ENCODE measurements at regions not wholly inside any gene's neighbourhood (a gene's known extent, or its start where the extent isn't known, plus 50 kb on each side); places are given as distances from the start of the nearest gene placed in this dataset.

DNA sequence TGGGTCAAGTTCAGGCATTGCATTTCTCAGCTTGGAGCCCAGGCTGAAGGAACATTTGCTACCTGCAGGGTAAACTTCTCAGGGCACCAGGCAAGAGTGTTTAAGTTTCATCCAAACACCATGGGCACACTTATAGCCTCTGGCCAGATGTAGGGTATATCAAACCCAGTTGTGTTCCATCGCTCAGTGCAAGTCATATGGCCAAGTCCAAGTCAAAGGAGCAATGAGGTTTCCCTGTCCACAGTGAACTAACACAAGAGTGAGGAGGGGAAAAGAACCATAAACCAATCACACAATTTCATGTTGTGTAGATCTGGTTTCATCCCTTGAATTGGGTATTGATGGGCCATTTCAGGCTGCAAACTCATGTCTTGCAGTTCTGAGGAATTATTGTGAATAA lies 107.2 kb downstream of the SOX11 start:
- Mint-ChIP-seq H3K36me3 (no peaks in the 10 kb centered on the region), H3K27me3 (no peaks in the 10 kb centered on the region), H3K27ac (no peak overlapping the region), H3K4me1 (no peaks in the 10 kb centered on the region), H3K9me3 (peaks cover 5% of the 10 kb centered on the region), H3K4me3 (no peak overlapping the region)
- DNase-seq (ENCODE audit: low spot score in 2 of 2) (no peak), ATAC-seq (ENCODE audit: low read depth) (no peak)

DNA sequence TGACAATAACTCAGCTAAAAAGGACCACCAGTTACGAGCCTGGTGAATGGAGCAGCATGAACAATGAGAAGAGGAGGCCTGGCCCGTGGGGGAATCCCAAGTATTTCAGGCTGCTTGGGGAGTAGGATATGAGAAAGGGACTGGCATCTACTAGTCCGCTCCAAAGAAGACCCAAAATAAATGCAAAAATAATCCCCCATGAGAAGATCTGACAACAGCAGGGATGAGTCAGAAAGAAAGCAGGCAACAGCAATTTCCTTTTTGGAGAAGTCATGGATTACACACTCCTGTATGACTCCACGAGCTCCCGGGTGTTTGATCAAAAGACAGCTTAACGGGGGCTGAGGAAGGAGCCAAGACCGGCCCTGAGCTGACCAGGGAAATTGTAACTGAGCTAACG lies 111.4 kb downstream of the SOX11 start:
- peaks cover 4% of the 10 kb centered on the region for H3K27me3 Mint-ChIP-seq
- no peaks in the 10 kb centered on the region for H3K36me3 Mint-ChIP-seq
- no peak for DNase-seq (ENCODE audit: low spot score in 2 of 2)
- no peak overlapping the region for H3K4me3 Mint-ChIP-seq
- no peaks in the 10 kb centered on the region for H3K4me1 Mint-ChIP-seq
- H3K27ac Mint-ChIP-seq, result no peak overlapping the region
- H3K9me3 Mint-ChIP-seq, result peaks cover 5% of the 10 kb centered on the region
- ATAC-seq (ENCODE audit: low read depth), result no peak

DNA sequence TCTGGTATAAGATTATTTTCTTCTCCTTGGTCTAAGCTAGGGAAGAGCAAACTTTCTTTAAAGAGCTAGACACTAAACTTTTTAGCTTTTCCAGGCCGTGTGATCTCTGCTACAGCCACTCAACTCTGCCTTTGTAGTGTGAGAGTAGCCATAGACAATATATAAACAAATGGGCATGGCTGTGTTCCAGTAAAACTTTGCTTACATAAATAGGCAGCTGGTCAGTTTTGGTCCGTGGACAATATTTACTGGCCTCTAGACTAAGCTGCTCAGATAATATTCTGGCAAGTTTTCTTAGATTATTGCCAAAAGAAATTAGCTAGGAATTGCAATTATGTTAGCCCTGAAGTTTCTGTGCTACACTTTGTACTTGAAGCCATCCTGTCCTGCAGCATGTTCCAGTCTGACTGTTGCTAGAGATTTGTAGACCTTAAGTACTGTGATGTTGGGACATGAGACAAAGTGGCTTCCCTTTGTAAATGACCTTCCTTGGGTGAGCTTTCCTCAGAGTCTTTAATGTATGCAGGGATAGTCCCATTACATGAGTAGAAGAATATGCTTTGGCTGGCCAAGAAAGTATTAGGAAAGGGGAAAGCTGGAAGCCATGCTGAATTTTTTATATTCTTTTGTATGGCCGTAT lies 126.9 kb downstream of the SOX11 start:
- ATAC-seq (ENCODE audit: low read depth) (no peak), DNase-seq (ENCODE audit: low spot score in 2 of 2) (no peak)
- Mint-ChIP-seq H3K27ac (no peak overlapping the region), H3K4me3 (no peak overlapping the region), H3K4me1 (no peaks in the 10 kb centered on the region), H3K36me3 (no peaks in the 10 kb centered on the region), H3K9me3 (peaks cover 2% of the 10 kb centered on the region), H3K27me3 (no peaks in the 10 kb centered on the region)

DNA sequence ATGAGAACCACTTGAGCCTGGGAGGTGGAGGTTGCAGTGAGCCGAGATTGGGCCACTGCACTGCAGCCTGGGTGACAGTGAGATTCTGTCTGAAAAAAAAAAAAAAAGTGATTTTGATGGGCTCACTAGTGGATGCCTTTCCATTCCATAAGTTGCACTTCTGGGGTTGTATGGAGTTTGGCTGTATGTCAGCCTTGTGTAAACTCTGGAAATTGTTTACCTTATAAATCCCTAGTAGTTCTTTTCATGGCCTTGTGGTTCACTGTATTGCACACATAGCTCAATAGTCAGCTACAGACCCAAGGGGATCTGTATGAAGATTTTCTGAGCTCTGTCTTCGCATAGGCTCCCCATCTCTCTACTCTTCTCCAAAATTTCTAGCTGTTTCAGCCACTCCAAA lies 131.9 kb downstream of the SOX11 start:
- DNase-seq (ENCODE audit: low spot score in 2 of 2) (no peak), ATAC-seq (ENCODE audit: low read depth) (no peak)
- H3K4me1 Mint-ChIP-seq, result no peaks in the 10 kb centered on the region
- H3K27ac Mint-ChIP-seq, result no peak overlapping the region
- no peaks in the 10 kb centered on the region for H3K27me3 Mint-ChIP-seq
- H3K9me3 Mint-ChIP-seq, result peaks cover 7% of the 10 kb centered on the region
- H3K4me3 Mint-ChIP-seq, result no peak overlapping the region
- H3K36me3 Mint-ChIP-seq, result no peaks in the 10 kb centered on the region

DNA sequence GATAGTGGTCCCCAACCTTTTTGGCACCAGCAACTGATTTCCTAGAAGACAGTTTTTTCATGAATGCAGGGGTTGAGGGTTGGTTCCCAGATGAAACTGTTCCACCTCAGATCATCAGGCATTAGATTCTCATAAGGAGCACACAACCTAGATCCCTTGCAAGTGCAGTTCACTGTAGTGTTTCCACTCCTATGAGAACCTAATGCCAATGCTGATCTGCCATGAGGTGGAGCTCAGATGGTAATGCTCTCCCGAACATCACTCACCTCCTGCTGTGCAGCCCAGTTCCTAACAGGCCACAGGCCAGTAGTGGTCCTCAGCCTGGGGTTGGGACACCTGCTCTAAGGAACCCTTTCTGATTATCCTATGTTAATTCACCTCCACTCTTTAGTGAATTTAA lies 133.5 kb downstream of the SOX11 start:
- Mint-ChIP-seq H3K27me3 (no peaks in the 10 kb centered on the region), H3K4me3 (no peak overlapping the region), H3K9me3 (peaks cover 7% of the 10 kb centered on the region), H3K27ac (no peak overlapping the region), H3K36me3 (no peaks in the 10 kb centered on the region), H3K4me1 (no peaks in the 10 kb centered on the region)
- ATAC-seq (ENCODE audit: low read depth) (no peak), DNase-seq (ENCODE audit: low spot score in 2 of 2) (no peak)

DNA sequence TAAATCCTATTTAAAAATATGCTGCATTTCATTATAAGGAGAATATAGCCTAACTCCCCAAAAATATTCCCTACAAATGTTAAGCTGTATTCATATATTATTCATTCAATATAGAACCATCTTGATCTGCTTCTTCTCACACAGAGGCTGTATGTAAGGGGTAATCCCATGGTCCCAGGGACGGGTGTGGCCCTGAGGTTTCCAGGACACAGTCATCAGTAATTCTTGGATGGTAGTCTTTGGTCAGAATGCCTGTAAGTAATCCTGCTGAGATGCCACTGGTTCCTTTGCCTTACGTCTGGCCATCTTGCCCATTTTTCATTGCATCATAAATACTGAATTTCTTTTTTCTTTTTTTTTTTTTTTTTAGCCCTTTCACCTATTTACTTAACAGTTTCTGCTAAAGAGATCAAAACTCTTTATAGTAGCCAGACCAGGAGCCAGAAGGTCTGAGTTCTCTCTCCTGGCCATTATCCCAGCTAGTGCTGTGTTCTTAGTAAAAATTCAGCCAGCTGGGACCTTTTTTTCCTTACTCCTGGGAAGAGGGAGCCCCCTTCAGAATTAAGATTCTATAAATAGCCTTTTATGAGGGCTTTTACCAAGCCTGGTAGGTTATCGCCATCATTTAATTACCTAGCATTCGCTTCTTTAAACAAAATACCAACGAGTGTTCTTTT lies 134.9 kb downstream of the SOX11 start:
- DNase-seq (ENCODE audit: low spot score in 2 of 2) (no peak), ATAC-seq (ENCODE audit: low read depth) (no peak)
- Mint-ChIP-seq H3K9me3 (peaks cover 8% of the 10 kb centered on the region), H3K4me1 (no peaks in the 10 kb centered on the region), H3K27me3 (no peaks in the 10 kb centered on the region), H3K27ac (no peak overlapping the region), H3K4me3 (no peak overlapping the region), H3K36me3 (no peaks in the 10 kb centered on the region)

DNA sequence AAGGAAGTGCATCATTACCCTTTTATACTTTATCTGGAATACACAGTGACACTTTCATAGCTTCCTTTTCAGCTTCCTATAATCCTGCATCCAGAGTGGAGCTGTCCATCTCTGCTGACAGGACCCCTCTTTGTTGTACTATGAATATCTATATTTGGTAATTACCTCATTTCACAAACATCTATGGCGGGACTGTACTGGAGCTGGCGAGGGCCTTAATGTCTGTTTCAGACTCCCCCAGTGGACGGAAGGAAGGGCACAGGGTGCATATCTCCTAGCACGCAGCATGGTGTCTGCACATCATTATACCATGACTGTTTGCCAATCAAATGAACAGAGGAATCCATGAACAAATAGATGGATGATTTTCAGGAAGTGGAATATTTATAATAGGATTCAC lies 142.3 kb downstream of the SOX11 start:
- Mint-ChIP-seq H3K4me3 (no peak overlapping the region), H3K36me3 (no peaks in the 10 kb centered on the region), H3K4me1 (no peaks in the 10 kb centered on the region), H3K9me3 (peaks cover 1% of the 10 kb centered on the region), H3K27me3 (no peaks in the 10 kb centered on the region), H3K27ac (no peak overlapping the region)
- DNase-seq (ENCODE audit: low spot score in 2 of 2), result no peak
- ATAC-seq (ENCODE audit: low read depth), result no peak

DNA sequence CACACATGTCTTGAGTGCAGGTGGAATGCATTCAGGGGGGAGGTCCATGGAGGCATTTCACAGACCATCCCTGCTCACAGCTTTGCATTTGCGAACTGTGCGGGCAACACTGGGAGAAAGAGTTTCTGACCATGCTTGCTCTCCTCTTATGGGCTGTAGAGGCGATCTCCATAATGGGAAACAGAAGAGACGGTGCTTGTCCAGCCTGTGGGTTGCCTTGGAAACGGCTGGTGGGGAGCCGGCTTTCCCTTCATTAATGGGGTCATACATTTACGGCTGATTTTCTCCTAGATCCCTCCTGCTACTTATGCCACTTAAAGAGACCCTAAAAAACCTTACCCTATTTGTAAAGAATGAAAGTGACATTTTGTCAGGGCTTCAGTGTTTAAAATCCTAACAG lies 147.4 kb downstream of the SOX11 start:
- no peak overlapping the region for H3K4me3 Mint-ChIP-seq
- no peaks in the 10 kb centered on the region for H3K9me3 Mint-ChIP-seq
- DNase-seq (ENCODE audit: low spot score in 2 of 2) (no peak), ATAC-seq (ENCODE audit: low read depth) (no peak)
- no peaks in the 10 kb centered on the region for H3K4me1 Mint-ChIP-seq
- no peaks in the 10 kb centered on the region for H3K27me3 Mint-ChIP-seq
- no peak overlapping the region for H3K27ac Mint-ChIP-seq
- H3K36me3 Mint-ChIP-seq, result no peaks in the 10 kb centered on the region

DNA sequence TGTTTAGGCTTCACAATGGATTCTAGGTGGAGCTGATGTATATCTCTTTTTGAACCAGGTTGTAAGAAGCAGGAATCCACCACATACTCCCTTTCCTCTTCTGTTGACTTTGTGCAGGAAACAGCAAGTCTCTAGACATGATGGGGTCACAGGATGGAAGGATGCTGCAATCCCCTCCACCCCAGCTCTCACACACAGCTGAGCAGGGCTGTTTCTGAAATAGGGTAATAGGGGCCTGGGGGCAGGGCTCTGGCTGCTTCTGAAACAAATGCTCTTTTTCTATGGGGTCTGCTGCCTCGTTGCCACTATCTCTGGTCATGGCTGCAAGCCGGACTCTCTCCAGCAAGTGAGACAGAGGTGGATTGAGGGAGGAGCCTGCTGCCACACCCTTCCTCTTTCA lies 148.9 kb downstream of the SOX11 start:
- Mint-ChIP-seq H3K36me3 (no peaks in the 10 kb centered on the region), H3K4me3 (no peak overlapping the region)

DNA sequence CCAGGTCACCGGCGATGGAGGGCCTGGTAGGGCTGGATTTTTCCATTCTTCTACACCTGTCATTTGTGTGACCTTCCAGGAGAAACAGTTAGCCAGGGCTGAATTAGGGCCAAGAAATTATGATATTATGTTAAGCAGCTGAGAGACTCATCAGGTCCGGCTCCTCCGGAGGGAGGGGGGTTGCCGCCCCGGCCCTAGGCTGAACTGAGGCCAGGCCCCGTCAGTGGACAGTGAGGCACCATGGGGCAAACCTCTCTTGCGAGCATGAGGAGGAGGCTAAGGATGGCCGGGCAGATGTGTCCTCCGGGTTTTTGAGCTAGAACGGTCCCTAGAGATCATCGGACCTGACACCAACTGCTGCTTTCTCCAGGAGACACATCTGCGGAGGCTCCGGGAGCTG lies 150.1 kb downstream of the SOX11 start:
- no peak for ATAC-seq (ENCODE audit: low read depth)
- no peak overlapping the region for H3K4me3 Mint-ChIP-seq
- DNase-seq (ENCODE audit: low spot score in 2 of 2), result no peak
- H3K27ac Mint-ChIP-seq, result no peak overlapping the region
- H3K9me3 Mint-ChIP-seq, result no peaks in the 10 kb centered on the region
- H3K27me3 Mint-ChIP-seq, result no peaks in the 10 kb centered on the region
- no peaks in the 10 kb centered on the region for H3K4me1 Mint-ChIP-seq
- no peaks in the 10 kb centered on the region for H3K36me3 Mint-ChIP-seq

More for the DNA sequence above, 148.9 kb downstream of the SOX11 start:
- ATAC-seq (ENCODE audit: low read depth), result no peak
- no peaks in the 10 kb centered on the region for H3K9me3 Mint-ChIP-seq
- H3K4me1 Mint-ChIP-seq, result no peaks in the 10 kb centered on the region
- no peaks in the 10 kb centered on the region for H3K27me3 Mint-ChIP-seq
- no peak overlapping the region for H3K27ac Mint-ChIP-seq
- no peak for DNase-seq (ENCODE audit: low spot score in 2 of 2)

DNA sequence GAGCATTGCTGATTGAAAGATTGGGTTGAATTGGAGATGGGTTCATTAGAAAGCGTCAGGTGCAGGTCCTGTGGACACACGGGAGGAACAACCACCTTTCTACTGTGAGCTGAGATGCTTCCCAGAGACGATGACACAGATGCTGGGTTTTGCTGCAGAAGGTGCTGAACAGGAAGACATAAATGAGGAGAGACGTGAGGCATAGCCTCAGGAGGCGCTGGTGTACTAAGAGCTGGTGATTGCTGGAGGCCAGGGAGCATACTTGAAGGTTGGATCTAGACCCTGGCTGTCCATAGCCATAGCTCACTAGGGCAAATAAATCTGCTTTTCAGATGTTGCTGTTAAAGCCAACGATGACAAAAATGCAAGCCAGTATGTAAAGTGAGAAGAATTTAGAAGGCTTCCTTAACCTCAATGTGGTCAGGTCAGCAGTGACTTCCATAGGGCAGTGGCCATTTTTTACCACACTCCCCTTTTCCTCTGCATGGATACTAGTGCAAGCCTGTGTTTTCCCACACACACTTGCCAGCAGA lies 153.7 kb downstream of the SOX11 start:
- Mint-ChIP-seq H3K27ac (no peak overlapping the region), H3K4me1 (no peaks in the 10 kb centered on the region), H3K27me3 (no peaks in the 10 kb centered on the region), H3K4me3 (no peak overlapping the region), H3K36me3 (no peaks in the 10 kb centered on the region), H3K9me3 (no peaks in the 10 kb centered on the region)
- DNase-seq (ENCODE audit: low spot score in 2 of 2) (no peak), ATAC-seq (ENCODE audit: low read depth) (no peak)

DNA sequence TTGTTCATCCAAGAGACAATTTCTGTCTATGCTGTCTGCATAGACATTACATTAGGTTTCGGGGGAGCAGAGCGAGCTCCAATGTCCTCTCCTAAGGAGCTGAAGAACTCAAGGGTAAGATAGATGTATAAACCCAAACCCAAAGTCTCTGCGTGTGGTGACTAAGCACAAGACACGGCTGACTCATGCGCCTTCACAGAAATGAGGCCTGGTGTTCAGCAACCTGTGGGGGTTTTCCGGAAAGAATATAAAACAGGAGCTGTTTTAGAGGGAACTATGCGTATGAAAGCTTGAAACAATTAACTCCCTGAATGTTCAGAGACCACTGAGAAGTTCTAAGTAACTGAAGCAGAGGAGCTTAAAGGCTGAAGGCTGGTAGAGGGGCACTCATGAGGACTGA lies 154.7 kb downstream of the SOX11 start:
- Mint-ChIP-seq H3K4me1 (no peaks in the 10 kb centered on the region), H3K4me3 (no peak overlapping the region), H3K9me3 (no peaks in the 10 kb centered on the region), H3K27ac (no peak overlapping the region), H3K36me3 (no peaks in the 10 kb centered on the region), H3K27me3 (no peaks in the 10 kb centered on the region)
- DNase-seq (ENCODE audit: low spot score in 2 of 2), result no peak
- ATAC-seq (ENCODE audit: low read depth), result no peak

DNA sequence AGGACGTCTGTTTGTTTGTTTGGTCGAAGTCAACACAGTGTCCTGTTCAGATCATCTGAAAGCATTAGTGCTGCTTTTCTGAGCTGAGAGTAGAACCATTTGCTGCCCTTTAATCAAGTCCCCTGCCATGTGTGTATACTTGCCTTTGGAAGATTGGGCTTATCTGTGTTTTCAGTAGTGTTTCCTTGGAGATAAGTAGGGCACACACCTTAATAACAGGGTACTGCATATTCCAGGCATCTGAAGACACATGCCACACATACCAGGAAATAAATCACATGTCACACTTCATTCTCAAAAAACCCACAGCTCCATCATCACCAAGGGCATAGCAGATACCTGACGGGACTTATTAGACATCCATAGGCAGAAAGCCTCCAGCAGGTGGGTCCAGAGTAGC lies 157.4 kb downstream of the SOX11 start:
- Mint-ChIP-seq H3K27me3 (no peaks in the 10 kb centered on the region), H3K9me3 (no peaks in the 10 kb centered on the region), H3K4me1 (no peaks in the 10 kb centered on the region), H3K36me3 (no peaks in the 10 kb centered on the region), H3K27ac (no peak overlapping the region), H3K4me3 (no peak overlapping the region)
- DNase-seq (ENCODE audit: low spot score in 2 of 2), result no peak
- ATAC-seq (ENCODE audit: low read depth), result no peak

DNA sequence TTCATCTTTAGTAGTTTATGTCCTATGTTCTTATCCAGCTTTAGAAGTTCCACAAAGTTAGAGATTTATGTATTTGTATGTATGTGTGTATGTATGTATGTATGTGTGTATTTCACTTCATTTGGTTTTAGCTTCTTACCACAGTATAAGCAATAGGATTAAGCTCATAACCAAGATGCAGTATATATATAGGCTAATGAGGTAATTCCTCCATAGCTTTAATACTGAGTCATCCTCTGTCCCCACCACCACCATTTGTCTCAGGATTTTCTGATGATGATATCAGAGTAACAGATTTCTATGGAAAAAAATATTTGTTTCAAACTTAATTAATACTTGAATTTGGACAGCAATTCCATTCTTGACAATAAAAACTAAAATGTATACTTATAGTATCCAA lies 159.2 kb downstream of the SOX11 start:
- no peak for ATAC-seq (ENCODE audit: low read depth)
- no peaks in the 10 kb centered on the region for H3K36me3 Mint-ChIP-seq
- DNase-seq (ENCODE audit: low spot score in 2 of 2), result no peak
- no peak overlapping the region for H3K27ac Mint-ChIP-seq
- H3K4me3 Mint-ChIP-seq, result no peak overlapping the region
- H3K4me1 Mint-ChIP-seq, result no peaks in the 10 kb centered on the region
- no peaks in the 10 kb centered on the region for H3K9me3 Mint-ChIP-seq
- no peaks in the 10 kb centered on the region for H3K27me3 Mint-ChIP-seq

DNA sequence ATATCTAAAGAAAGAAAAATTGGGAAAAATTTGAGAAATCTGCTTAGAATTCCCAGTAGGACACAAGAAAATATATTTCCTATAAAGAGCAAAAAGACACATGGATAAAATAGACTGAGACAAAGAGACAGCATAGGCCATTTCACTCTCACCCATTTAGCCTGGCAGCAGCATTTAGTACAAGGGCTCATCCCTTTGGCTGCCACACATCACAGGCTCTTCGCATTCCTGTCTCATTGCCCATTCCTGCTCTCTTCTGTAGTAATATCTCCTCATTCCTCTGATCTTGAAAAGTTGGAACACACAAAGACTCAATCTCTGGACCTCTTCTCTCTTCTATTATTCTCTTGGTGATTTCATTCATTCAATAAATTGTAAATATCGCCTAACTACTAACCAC lies 162.6 kb downstream of the SOX11 start:
- Mint-ChIP-seq H3K27me3 (no peaks in the 10 kb centered on the region), H3K36me3 (no peaks in the 10 kb centered on the region), H3K27ac (no peak overlapping the region), H3K9me3 (peaks cover 5% of the 10 kb centered on the region), H3K4me3 (no peak overlapping the region), H3K4me1 (no peaks in the 10 kb centered on the region)
- ATAC-seq (ENCODE audit: low read depth) (no peak), DNase-seq (ENCODE audit: low spot score in 2 of 2) (no peak)

Data from memory B cell (primary cell).